Type B pancreatic cell (in vitro differentiated cells): ENCODE measurements at regions not wholly inside any gene's neighbourhood (a gene's known extent, or its start where the extent isn't known, plus 50 kb on each side); places are given as distances from the start of the nearest gene placed in this dataset.

Experiments
- DNase-seq: peaks from one replicate; pipeline ENCODE4 v3.0.0; 2021; ENCODE audit warnings: mixed read lengths; ENCODE audit not compliant: unreplicated experiment; ENCODE audit errors: extremely low spot score
- H3K27ac Mint-ChIP-seq: 2 replicates; pipeline ENCODE4 v1.8.0; 2021; ENCODE audit warnings: mild to moderate bottlenecking, mixed read lengths
- H3K27me3 Mint-ChIP-seq: 2 replicates; pipeline ENCODE4 v1.8.0; 2021; ENCODE audit warnings: mixed read lengths
- H3K36me3 Mint-ChIP-seq: 2 replicates; pipeline ENCODE4 v1.8.0; 2021; ENCODE audit warnings: mixed read lengths
- H3K4me1 Mint-ChIP-seq: one replicate; pipeline ENCODE4 v1.8.0; 2021; ENCODE audit warnings: mixed read lengths; ENCODE audit not compliant: unreplicated experiment
- H3K4me3 Mint-ChIP-seq: 2 replicates; pipeline ENCODE4 v1.8.0; 2021; ENCODE audit warnings: mild to moderate bottlenecking, mixed read lengths
- H3K9me3 Mint-ChIP-seq: 2 replicates; pipeline ENCODE4 v1.8.0; 2021; ENCODE audit warnings: mixed read lengths
- TF ChIP-seq, protein P1 (sequence below): fragments of 200-600 bp; sonication (generic); conservative IDR thresholded peaks from 2 replicates; pipeline ENCODE4 v1.5.0; 2021; ENCODE audit warnings: antibody characterized with exemption, mild to moderate bottlenecking

DNA sequence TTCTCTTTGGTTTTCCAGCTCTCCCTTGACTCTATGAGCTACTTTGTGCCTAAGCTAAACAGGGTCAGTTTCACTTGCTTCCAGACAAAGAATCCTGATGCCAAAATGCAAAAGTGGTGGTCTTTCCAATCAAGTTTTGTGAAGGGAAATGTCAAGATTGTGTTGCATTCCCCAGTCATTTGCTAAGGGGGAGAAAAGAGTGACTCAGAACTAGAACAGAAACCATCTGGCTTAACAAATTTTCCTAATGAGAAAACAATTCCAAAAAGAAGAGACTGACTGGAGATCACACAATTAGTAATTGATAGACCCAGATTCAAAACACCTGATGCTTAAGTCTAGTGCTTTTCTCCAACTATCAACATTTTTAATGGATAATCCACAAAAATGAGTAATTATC, 235.1 kb upstream of the DIO2 start:
- peaks cover 9% of the 10 kb centered on the region for H3K9me3 Mint-ChIP-seq
- H3K4me1 Mint-ChIP-seq = no peaks in the 10 kb centered on the region
- H3K4me3 Mint-ChIP-seq = no peak overlapping the region
- H3K27ac Mint-ChIP-seq = no peak overlapping the region
- peaks cover 7% of the 10 kb centered on the region for H3K36me3 Mint-ChIP-seq
- DNase-seq = no peak
- TF ChIP-seq, protein P1, sequence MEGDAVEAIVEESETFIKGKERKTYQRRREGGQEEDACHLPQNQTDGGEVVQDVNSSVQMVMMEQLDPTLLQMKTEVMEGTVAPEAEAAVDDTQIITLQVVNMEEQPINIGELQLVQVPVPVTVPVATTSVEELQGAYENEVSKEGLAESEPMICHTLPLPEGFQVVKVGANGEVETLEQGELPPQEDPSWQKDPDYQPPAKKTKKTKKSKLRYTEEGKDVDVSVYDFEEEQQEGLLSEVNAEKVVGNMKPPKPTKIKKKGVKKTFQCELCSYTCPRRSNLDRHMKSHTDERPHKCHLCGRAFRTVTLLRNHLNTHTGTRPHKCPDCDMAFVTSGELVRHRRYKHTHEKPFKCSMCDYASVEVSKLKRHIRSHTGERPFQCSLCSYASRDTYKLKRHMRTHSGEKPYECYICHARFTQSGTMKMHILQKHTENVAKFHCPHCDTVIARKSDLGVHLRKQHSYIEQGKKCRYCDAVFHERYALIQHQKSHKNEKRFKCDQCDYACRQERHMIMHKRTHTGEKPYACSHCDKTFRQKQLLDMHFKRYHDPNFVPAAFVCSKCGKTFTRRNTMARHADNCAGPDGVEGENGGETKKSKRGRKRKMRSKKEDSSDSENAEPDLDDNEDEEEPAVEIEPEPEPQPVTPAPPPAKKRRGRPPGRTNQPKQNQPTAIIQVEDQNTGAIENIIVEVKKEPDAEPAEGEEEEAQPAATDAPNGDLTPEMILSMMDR = no peak
- H3K27me3 Mint-ChIP-seq = no peaks in the 10 kb centered on the region

DNA sequence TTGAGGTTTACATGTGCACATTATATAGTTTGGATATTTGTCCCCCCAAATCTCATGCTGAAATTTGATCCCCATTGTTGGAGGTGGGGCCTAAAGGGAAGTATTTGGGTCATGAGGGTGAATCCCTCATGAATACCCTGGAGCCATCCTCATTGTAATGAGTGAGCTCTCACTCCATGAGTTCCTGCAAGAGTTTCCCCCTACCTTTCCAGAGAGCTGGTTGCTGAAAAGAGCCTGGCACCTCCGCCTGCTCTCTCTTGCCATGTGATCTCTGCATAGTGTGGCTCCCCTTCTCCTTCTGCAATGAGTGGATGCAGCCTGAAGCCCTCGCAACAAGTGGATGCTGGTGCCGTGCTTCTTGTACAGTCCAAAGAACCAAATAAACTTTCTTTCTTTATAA, 234.3 kb upstream of the DIO2 start:
- no peak overlapping the region for H3K4me3 Mint-ChIP-seq

DNA sequence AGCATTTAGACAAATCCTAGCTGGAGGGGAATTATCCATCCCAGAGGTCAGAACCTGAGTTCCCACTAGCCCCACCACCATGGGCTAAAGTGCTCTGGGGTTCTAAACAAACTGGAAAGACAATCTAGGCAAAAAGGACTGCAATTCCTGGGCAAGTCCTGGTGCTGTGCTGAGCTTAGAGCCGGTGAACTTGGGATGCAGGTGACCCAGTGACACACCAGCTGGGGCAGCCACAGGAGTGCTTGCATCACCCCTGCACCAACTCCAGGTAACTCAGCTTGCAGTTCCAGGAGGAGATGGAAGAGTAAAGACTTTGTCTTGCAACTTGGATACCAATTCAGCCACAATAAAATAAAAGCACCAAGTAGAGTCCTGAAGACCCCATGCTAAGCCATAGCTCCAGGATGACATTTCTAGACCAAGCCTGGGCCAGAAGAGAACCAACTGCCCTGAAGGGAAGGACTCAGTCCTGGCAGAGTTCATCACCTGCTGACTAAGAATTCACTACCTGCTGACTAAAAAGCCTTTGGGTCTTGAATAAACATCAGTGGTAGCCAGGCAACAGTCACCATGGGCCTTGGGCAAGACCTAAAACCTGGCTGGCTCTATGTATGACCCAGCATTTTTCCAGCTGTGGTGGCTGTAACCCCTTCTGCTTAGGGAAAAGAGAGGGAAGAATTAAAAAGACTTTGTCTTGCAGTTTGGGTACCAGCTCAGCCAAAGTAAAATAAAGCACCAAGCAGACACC, 223.4 kb upstream of the DIO2 start:
- Mint-ChIP-seq H3K27ac (no peak overlapping the region), H3K4me3 (no peak overlapping the region), H3K27me3 (no peaks in the 10 kb centered on the region), H3K36me3 (no peaks in the 10 kb centered on the region), H3K4me1 (no peaks in the 10 kb centered on the region), H3K9me3 (no peaks in the 10 kb centered on the region)
- TF ChIP-seq, protein P1 = no peak
- DNase-seq = no peak

More for the DNA sequence above, 234.3 kb upstream of the DIO2 start:
- no peak overlapping the region for H3K27ac Mint-ChIP-seq
- H3K4me1 Mint-ChIP-seq = no peaks in the 10 kb centered on the region
- peaks cover 7% of the 10 kb centered on the region for H3K9me3 Mint-ChIP-seq
- DNase-seq = no peak
- peaks cover 3% of the 10 kb centered on the region for H3K36me3 Mint-ChIP-seq
- TF ChIP-seq, protein P1 = no peak
- H3K27me3 Mint-ChIP-seq = no peaks in the 10 kb centered on the region

DNA sequence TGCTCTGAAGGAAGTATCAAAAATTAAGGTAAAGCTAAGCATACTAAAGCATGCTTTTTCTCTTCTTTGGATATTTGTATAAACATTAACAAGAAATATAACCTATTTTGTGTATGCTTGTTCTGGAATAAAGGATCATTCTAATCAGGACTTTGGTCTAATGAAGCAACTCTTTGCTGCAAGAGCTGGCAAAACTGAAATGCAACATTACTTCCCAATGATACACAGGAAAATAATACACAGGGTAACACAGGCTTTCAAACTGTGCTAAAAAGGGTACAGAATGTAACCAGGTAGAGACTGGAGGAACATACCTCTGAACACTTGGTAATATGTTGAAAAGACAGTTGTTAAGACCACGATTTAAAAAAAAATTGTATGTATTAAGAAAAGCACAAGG, 222.5 kb upstream of the DIO2 start:
- no peak overlapping the region for H3K27ac Mint-ChIP-seq
- TF ChIP-seq, protein P1 = no peak
- no peak overlapping the region for H3K4me3 Mint-ChIP-seq
- no peaks in the 10 kb centered on the region for H3K36me3 Mint-ChIP-seq
- H3K27me3 Mint-ChIP-seq = no peaks in the 10 kb centered on the region
- DNase-seq = no peak
- no peaks in the 10 kb centered on the region for H3K4me1 Mint-ChIP-seq
- no peaks in the 10 kb centered on the region for H3K9me3 Mint-ChIP-seq

DNA sequence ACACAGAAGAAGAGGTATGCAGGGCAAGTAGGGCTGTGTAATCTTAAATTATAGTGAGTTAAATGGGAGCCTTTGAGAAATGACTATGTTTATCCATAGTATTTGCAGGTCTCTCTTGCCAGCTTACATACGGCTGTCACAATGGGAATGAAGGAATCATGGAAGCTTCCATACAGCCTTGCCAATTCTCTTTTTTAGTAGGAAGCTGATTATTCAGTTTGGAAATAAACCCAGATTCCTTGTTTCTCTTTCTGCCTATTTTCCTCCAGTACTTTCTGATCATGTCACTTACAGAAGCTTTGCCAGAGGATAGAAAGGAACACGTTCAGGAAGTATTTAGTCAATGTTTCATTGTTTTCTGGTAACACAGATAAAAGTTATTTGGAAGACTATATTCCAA, 217.4 kb upstream of the DIO2 start:
- H3K4me1 Mint-ChIP-seq = no peaks in the 10 kb centered on the region
- no peaks in the 10 kb centered on the region for H3K9me3 Mint-ChIP-seq
- no peak overlapping the region for H3K27ac Mint-ChIP-seq
- no peaks in the 10 kb centered on the region for H3K36me3 Mint-ChIP-seq
- DNase-seq = no peak
- no peak overlapping the region for H3K4me3 Mint-ChIP-seq
- no peaks in the 10 kb centered on the region for H3K27me3 Mint-ChIP-seq
- TF ChIP-seq, protein P1 = no peak
